ENCODE measurements at regions not wholly inside any gene's neighbourhood (a gene's known extent, or its start where the extent isn't known, plus 50 kb on each side); places are given as distances from the start of the nearest gene placed in this dataset.
"Not testable (repeated sequence)": the region's sequence is repeated elsewhere in the genome, so short reads cannot be mapped to it uniquely, and the experiment has no call there.

GRCh38 chr6:120478650-120479049 is 855.6 kb downstream of the TBC1D32 start:
- DNase-seq: no peak

GRCh38 chr6:120473804-120474203 is 860.5 kb downstream of the TBC1D32 start:
- no peak for DNase-seq

- DNase-seq: no peak
These were observed 865.8 kb downstream of the TBC1D32 start for GRCh38 chr6:120468486-120468885.

GRCh38 chr6:120451508-120451907 is 882.8 kb downstream of the TBC1D32 start:
- DNase-seq: no peak

- no peak for DNase-seq
These were observed 886.7 kb downstream of the TBC1D32 start for GRCh38 chr6:120447605-120448004.

- not testable (repeated sequence) for DNase-seq
These were observed 901.4 kb downstream of the TBC1D32 start for GRCh38 chr6:120432840-120433239.

- no peak for DNase-seq
These were observed 902.4 kb downstream of the TBC1D32 start for GRCh38 chr6:120431841-120432240.

- DNase-seq: no peak
These were observed 922.9 kb downstream of the TBC1D32 start for GRCh38 chr6:120411394-120411793.

GRCh38 chr6:120410586-120410985 is 923.7 kb downstream of the TBC1D32 start:
- DNase-seq: no peak

GRCh38 chr6:120407696-120408095 is 926.6 kb downstream of the TBC1D32 start:
- DNase-seq: no peak

- DNase-seq: no peak
These were observed 928.3 kb downstream of the TBC1D32 start for GRCh38 chr6:120405947-120406346.

GRCh38 chr6:120395784-120396183 is 938.5 kb downstream of the TBC1D32 start:
- DNase-seq: no peak

- no peak for DNase-seq
These were observed 939.0 kb downstream of the TBC1D32 start for GRCh38 chr6:120395330-120395729.

- no peak for DNase-seq
These were observed 941.3 kb downstream of the TBC1D32 start for GRCh38 chr6:120392941-120393340.

GRCh38 chr6:120384671-120385070 is 949.6 kb downstream of the TBC1D32 start:
- DNase-seq: no peak

GRCh38 chr6:120383681-120384080 is 950.6 kb downstream of the TBC1D32 start:
- no peak for DNase-seq

GRCh38 chr6:120378582-120379220 is 955.6 kb downstream of the TBC1D32 start:
- no peak for DNase-seq

GRCh38 chr6:120373185-120373584 is 961.1 kb downstream of the TBC1D32 start:
- DNase-seq: no peak

GRCh38 chr6:120363429-120363828 is 970.9 kb downstream of the TBC1D32 start:
- DNase-seq: no peak

GRCh38 chr6:120358535-120358934 is 975.7 kb downstream of the TBC1D32 start:
- not testable (repeated sequence) for DNase-seq

GRCh38 chr6:120357447-120357846 is 976.8 kb downstream of the TBC1D32 start:
- DNase-seq: no peak

GRCh38 chr6:120355822-120356221 is 978.5 kb downstream of the TBC1D32 start:
- DNase-seq: no peak

GRCh38 chr6:120354452-120355098 is 979.7 kb downstream of the TBC1D32 start:
- no peak for DNase-seq

- DNase-seq: no peak
These were observed 981.8 kb downstream of the TBC1D32 start for GRCh38 chr6:120352491-120352890.

- DNase-seq: no peak
These were observed 985.4 kb downstream of the TBC1D32 start for GRCh38 chr6:120348926-120349325.
